ENCODE measurements at regions not wholly inside any gene's neighbourhood (a gene's known extent, or its start where the extent isn't known, plus 50 kb on each side); places are given as distances from the start of the nearest gene placed in this dataset.

DNA sequence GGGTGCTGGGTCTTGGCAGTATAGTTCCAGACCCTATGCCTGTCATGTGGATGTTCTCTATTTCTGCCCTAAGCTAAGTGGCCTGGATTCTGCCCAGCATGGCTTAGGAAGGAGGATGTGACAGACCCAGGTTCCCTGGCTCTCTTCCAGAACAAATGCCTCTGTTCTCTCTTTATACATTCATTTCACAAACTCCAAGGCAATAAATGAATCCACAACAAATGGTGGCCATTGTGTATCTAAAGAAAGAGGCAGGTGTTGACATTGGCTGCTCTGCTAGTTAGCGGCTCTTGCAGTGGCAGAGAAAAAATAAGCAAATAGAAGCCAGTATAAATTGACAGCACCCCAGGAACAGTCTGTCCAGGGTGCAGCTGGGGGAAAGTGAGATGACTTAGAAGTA lies 298.6 kb downstream of the SUCLG1 start:
- TF ChIP-seq, protein P1, sequence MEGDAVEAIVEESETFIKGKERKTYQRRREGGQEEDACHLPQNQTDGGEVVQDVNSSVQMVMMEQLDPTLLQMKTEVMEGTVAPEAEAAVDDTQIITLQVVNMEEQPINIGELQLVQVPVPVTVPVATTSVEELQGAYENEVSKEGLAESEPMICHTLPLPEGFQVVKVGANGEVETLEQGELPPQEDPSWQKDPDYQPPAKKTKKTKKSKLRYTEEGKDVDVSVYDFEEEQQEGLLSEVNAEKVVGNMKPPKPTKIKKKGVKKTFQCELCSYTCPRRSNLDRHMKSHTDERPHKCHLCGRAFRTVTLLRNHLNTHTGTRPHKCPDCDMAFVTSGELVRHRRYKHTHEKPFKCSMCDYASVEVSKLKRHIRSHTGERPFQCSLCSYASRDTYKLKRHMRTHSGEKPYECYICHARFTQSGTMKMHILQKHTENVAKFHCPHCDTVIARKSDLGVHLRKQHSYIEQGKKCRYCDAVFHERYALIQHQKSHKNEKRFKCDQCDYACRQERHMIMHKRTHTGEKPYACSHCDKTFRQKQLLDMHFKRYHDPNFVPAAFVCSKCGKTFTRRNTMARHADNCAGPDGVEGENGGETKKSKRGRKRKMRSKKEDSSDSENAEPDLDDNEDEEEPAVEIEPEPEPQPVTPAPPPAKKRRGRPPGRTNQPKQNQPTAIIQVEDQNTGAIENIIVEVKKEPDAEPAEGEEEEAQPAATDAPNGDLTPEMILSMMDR (IDR thresholded peaks at IDR 0.05; ENCODE audit: borderline replicate concordance, extremely low read depth, low read length, poor library complexity, severe bottlenecking): no peak
- no peak for TF ChIP-seq EZH2 (IDR thresholded peaks at IDR 0.05; ENCODE audit: borderline replicate concordance, low read depth, low read length, severe bottlenecking)
